Thymus (tissue), 11 donors: ENCODE measurements at regions not wholly inside any gene's neighbourhood (a gene's known extent, or its start where the extent isn't known, plus 50 kb on each side); places are given as distances from the start of the nearest gene placed in this dataset.

Experiments used
- DNase-seq, 9 donors: peaks; one replicate each; pipeline ENCODE4 v3.0.0-alpha.2; 2013; ENCODE audit warnings: low spot score in 9 of 9, low read depth in 6 of 9, missing footprints in 1 of 9
- H3K27ac ChIP-seq, 2 donors: one replicate each; pipeline ENCODE4 v1.5.1; 2013; ENCODE audit warnings: control low read depth in 1 of 2, low read depth in 1 of 2, low read length in 1 of 2, mild to moderate bottlenecking in 1 of 2, moderate library complexity in 1 of 2
- H3K27me3 ChIP-seq, 2 donors: one replicate each; pipeline ENCODE4 v1.5.1; 2013; ENCODE audit warnings: low read length in 1 of 2; ENCODE audit not compliant: control insufficient read depth in 2 of 2, insufficient read depth in 1 of 2
- H3K36me3 ChIP-seq, 2 donors: one replicate each; pipeline ENCODE4 v1.5.1; 2013; ENCODE audit warnings: low read length in 1 of 2, mild to moderate bottlenecking in 1 of 2, moderate library complexity in 1 of 2; ENCODE audit not compliant: control insufficient read depth in 2 of 2, insufficient read depth in 2 of 2
- H3K4me1 ChIP-seq, 2 donors: one replicate each; pipeline ENCODE4 v1.5.1; 2013; ENCODE audit warnings: low read length in 2 of 2; ENCODE audit not compliant: control insufficient read depth in 2 of 2, insufficient read depth in 2 of 2
- H3K4me3 ChIP-seq, 2 donors: one replicate each; pipeline ENCODE4 v1.5.1; 2013; ENCODE audit warnings: low read length in 2 of 2, control low read depth in 1 of 2, mild to moderate bottlenecking in 1 of 2
- H3K9me3 ChIP-seq, 2 donors: one replicate each; pipeline ENCODE4 v1.5.1; 2013; ENCODE audit warnings: low read length in 1 of 2, mild to moderate bottlenecking in 1 of 2; ENCODE audit not compliant: control insufficient read depth in 2 of 2, insufficient read depth in 1 of 2
- WGBS: extraction: QIAGEN DNeasy Blood & Tissue Kit; methylation state at CpG from one replicate; pipeline ENCODE4 v1.1.7; 2013; 5-methylcytosine and 5-hydroxymethylcytosine counted together
- donor health status: healthy.

GRCh38 chr6:21355638-21356037 lies 237.9 kb upstream of the SOX4 start:
- Histone ChIP-seq H3K36me3 (no peaks in the 10 kb centered on the region), H3K4me3 (no peak overlapping the region), H3K27me3 (no peaks in the 10 kb centered on the region), H3K27ac (no peak overlapping the region), H3K4me1 (no peaks in the 10 kb centered on the region), H3K9me3 (peaks cover 0 to 3% of the 10 kb centered on the region in 2 donors)
- 98% methylated on average over 4 of the region's 4 CpGs for WGBS
- DNase-seq = no peak

GRCh38 chr6:21357262-21357661 lies 236.3 kb upstream of the SOX4 start:
- Histone ChIP-seq H3K4me3 (no peak overlapping the region), H3K4me1 (no peaks in the 10 kb centered on the region), H3K27me3 (no peaks in the 10 kb centered on the region), H3K9me3 (peaks cover 0 to 3% of the 10 kb centered on the region in 2 donors), H3K27ac (no peak overlapping the region), H3K36me3 (no peaks in the 10 kb centered on the region)
- 98% methylated on average over 8 of the region's 8 CpGs for WGBS
- no peak for DNase-seq

- Histone ChIP-seq H3K27me3 (no peaks in the 10 kb centered on the region), H3K4me1 (no peaks in the 10 kb centered on the region), H3K9me3 (peaks cover 0 to 3% of the 10 kb centered on the region in 2 donors), H3K27ac (no peak overlapping the region), H3K4me3 (no peak overlapping the region), H3K36me3 (no peaks in the 10 kb centered on the region)
- 98% methylated on average over 2 of the region's 2 CpGs for WGBS
- no peak for DNase-seq
These were observed 233.6 kb upstream of the SOX4 start for GRCh38 chr6:21359926-21360325.

- H3K4me3 ChIP-seq = no peak overlapping the region
- H3K4me1 ChIP-seq = no peaks in the 10 kb centered on the region
- H3K9me3 ChIP-seq = peaks cover 0 to 3% of the 10 kb centered on the region in 2 donors
- H3K27me3 ChIP-seq = no peaks in the 10 kb centered on the region
- 97% methylated on average over 6 of the region's 6 CpGs for WGBS
- peak in 2 of 9 donors; percentile 6 to 18 for DNase-seq
- H3K36me3 ChIP-seq = no peaks in the 10 kb centered on the region
- no peak overlapping the region for H3K27ac ChIP-seq
These were observed 233.2 kb upstream of the SOX4 start for GRCh38 chr6:21360336-21360735.

- H3K9me3 ChIP-seq = no peaks in the 10 kb centered on the region
- no peaks in the 10 kb centered on the region for H3K4me1 ChIP-seq
- no peak overlapping the region for H3K27ac ChIP-seq
- no peak overlapping the region for H3K4me3 ChIP-seq
- no peaks in the 10 kb centered on the region for H3K27me3 ChIP-seq
- no peaks in the 10 kb centered on the region for H3K36me3 ChIP-seq
- WGBS = 96% methylated on average over 4 of the region's 4 CpGs
- no peak for DNase-seq
These were observed 226.4 kb upstream of the SOX4 start for GRCh38 chr6:21367148-21367547.

- WGBS = 96% methylated on average over 3 of the region's 3 CpGs
These were observed 225.8 kb upstream of the SOX4 start for GRCh38 chr6:21367649-21368154.

GRCh38 chr6:21371061-21371460 lies 222.5 kb upstream of the SOX4 start:
- no peak overlapping the region for H3K27ac ChIP-seq
- no peak overlapping the region for H3K4me3 ChIP-seq
- H3K9me3 ChIP-seq = no peaks in the 10 kb centered on the region
- H3K27me3 ChIP-seq = no peaks in the 10 kb centered on the region
- no peak for DNase-seq
- no peaks in the 10 kb centered on the region for H3K36me3 ChIP-seq
- 87% methylated on average over 1 of the region's 1 CpG for WGBS
- no peaks in the 10 kb centered on the region for H3K4me1 ChIP-seq

More at GRCh38 chr6:21367649-21368154, 225.8 kb upstream of the SOX4 start:
- Histone ChIP-seq H3K4me1 (no peaks in the 10 kb centered on the region), H3K27me3 (no peaks in the 10 kb centered on the region), H3K36me3 (no peaks in the 10 kb centered on the region), H3K9me3 (no peaks in the 10 kb centered on the region), H3K4me3 (no peak overlapping the region), H3K27ac (no peak overlapping the region)
- no peak for DNase-seq

- 91% methylated on average over 6 of the region's 6 CpGs for WGBS
- H3K9me3 ChIP-seq = no peaks in the 10 kb centered on the region
- no peak for DNase-seq
- no peak overlapping the region for H3K4me3 ChIP-seq
- no peaks in the 10 kb centered on the region for H3K27me3 ChIP-seq
- no peaks in the 10 kb centered on the region for H3K4me1 ChIP-seq
- no peaks in the 10 kb centered on the region for H3K36me3 ChIP-seq
- no peak overlapping the region for H3K27ac ChIP-seq
These were observed 221.8 kb upstream of the SOX4 start for GRCh38 chr6:21371676-21372171.

GRCh38 chr6:21375151-21376116 lies 218.1 kb upstream of the SOX4 start:
- Histone ChIP-seq H3K27ac (no peak overlapping the region), H3K27me3 (no peaks in the 10 kb centered on the region), H3K4me1 (no peaks in the 10 kb centered on the region), H3K36me3 (no peaks in the 10 kb centered on the region), H3K9me3 (no peaks in the 10 kb centered on the region), H3K4me3 (no peak overlapping the region)
- no peak for DNase-seq
- 96% methylated on average over 11 of the region's 11 CpGs for WGBS
